Panc1 (cell line): ENCODE measurements at regions not wholly inside any gene's neighbourhood (a gene's known extent, or its start where the extent isn't known, plus 50 kb on each side); places are given as distances from the start of the nearest gene placed in this dataset.

Source experiments
- ATAC-seq: fragments of 200-7000 bp; cut with Tn5 transposase; 2 replicates; pipeline ENCODE4 v1.9.1; 2020; ENCODE audit warnings: mild to moderate bottlenecking, moderate library complexity
- BruUV-seq: library from RNA; stranded (reverse); fragments of 400-500 nt; replicated peaks from 2 replicates; lab custom pipeline; 2021; lab: Mats Ljungman, UMichigan
- CTCF ChIA-PET: fragments of 300-600 bp; sonication (Branson Sonifier 250); formaldehyde crosslinking; loops from one replicate; lab custom pipeline; 2022; ENCODE audit warnings: antibody characterized with exemption; lab: Charles Lee
- POLR2A ChIA-PET: fragments of 300-600 bp; sonication (Branson Sonifier 250); formaldehyde crosslinking; loops from one replicate; lab custom pipeline; 2022; ENCODE audit warnings: antibody characterized with exemption; lab: Charles Lee
- DNase-seq: peaks from one replicate; pipeline ENCODE4 v3.0.0-alpha.2; 2010; ENCODE audit warnings: low read depth, low spot score
- H3K27ac ChIP-seq: 2 replicates; pipeline ENCODE4 v1.5.1; 2011; ENCODE audit warnings: mild to moderate bottlenecking, low read length, inconsistent platforms
- H3K27me3 ChIP-seq: fragments of 200-500 bp; sonication (Bioruptor generic); 2 replicates; pipeline ENCODE4 v1.6.0; 2014; ENCODE audit warnings: low read length, inconsistent platforms; ENCODE audit not compliant: control insufficient read depth, insufficient read depth
- H3K36me3 ChIP-seq: fragments of 200-500 bp; sonication (Bioruptor generic); 2 replicates; pipeline ENCODE4 v1.5.1; 2014; ENCODE audit warnings: inconsistent platforms, mild to moderate bottlenecking, low read length, moderate library complexity; ENCODE audit not compliant: control insufficient read depth, insufficient read depth
- H3K4me1 ChIP-seq: 2 replicates; pipeline ENCODE4 v1.5.1; 2011; ENCODE audit warnings: inconsistent platforms, mild to moderate bottlenecking, low read length, moderate library complexity; ENCODE audit not compliant: control insufficient read depth, insufficient read depth
- H3K4me3 ChIP-seq, 2 experiments: 2 replicates each; pipeline ENCODE4 v1.5.1; 2011 to 2012; ENCODE audit warnings: low read depth in 2 of 2, low read length in 2 of 2, mild to moderate bottlenecking in 2 of 2, inconsistent platforms in 1 of 2, moderate library complexity in 1 of 2
- H3K9me3 ChIP-seq: fragments of 200-500 bp; sonication (Bioruptor generic); 2 replicates; pipeline ENCODE4 v1.5.1; 2014; ENCODE audit warnings: low read depth, mild to moderate bottlenecking, inconsistent platforms, low read length, moderate library complexity; ENCODE audit not compliant: control insufficient read depth, insufficient read depth
- POLR2AphosphoS5 ChIP-seq: IDR thresholded peaks from 2 replicates; pipeline ENCODE4 v1.6.1; 2012; ENCODE audit warnings: mild to moderate bottlenecking, low read depth, low read length, moderate library complexity
- SIN3A ChIP-seq: IDR thresholded peaks from 2 replicates; pipeline ENCODE4 v1.6.1; 2012; ENCODE audit warnings: low read depth, mild to moderate bottlenecking, low read length, moderate library complexity, borderline replicate concordance; ENCODE audit not compliant: insufficient read depth
- TCF7L2 ChIP-seq: IDR thresholded peaks from 2 replicates; pipeline ENCODE4 v1.6.1; 2011; ENCODE audit warnings: mild to moderate bottlenecking, low read depth, low read length, inconsistent platforms
- in situ Hi-C: cut with HindIII; loops from 2 replicates; pipeline ENCODE4 v1.10.0; 2016; ENCODE audit warnings: low sequenced_read_pairs, low pct_unique_long_range_greater_than_20kb
- intact Hi-C: fragments of 100-400 bp; cut with micrococcal nuclease; formaldehyde crosslinking; loops from one replicate; pipeline ENCODE4 v1.10.0; 2022; ENCODE audit not compliant: unreplicated experiment
- TF ChIP-seq, protein P1 (sequence below): fragments of 450-650 bp; IDR thresholded peaks from 2 replicates; pipeline ENCODE4 v1.5.1; 2017; ENCODE audit warnings: mild to moderate bottlenecking
- TF ChIP-seq, protein P2 (sequence below), 2 experiments: IDR thresholded peaks; 2 replicates each; pipeline ENCODE4 v1.6.1; 2011 to 2012; ENCODE audit warnings: low read depth in 2 of 2, control low read depth in 1 of 2, low read length in 1 of 2, mild to moderate bottlenecking in 1 of 2, moderate library complexity in 1 of 2; ENCODE audit not compliant: insufficient read depth in 1 of 2

DNA sequence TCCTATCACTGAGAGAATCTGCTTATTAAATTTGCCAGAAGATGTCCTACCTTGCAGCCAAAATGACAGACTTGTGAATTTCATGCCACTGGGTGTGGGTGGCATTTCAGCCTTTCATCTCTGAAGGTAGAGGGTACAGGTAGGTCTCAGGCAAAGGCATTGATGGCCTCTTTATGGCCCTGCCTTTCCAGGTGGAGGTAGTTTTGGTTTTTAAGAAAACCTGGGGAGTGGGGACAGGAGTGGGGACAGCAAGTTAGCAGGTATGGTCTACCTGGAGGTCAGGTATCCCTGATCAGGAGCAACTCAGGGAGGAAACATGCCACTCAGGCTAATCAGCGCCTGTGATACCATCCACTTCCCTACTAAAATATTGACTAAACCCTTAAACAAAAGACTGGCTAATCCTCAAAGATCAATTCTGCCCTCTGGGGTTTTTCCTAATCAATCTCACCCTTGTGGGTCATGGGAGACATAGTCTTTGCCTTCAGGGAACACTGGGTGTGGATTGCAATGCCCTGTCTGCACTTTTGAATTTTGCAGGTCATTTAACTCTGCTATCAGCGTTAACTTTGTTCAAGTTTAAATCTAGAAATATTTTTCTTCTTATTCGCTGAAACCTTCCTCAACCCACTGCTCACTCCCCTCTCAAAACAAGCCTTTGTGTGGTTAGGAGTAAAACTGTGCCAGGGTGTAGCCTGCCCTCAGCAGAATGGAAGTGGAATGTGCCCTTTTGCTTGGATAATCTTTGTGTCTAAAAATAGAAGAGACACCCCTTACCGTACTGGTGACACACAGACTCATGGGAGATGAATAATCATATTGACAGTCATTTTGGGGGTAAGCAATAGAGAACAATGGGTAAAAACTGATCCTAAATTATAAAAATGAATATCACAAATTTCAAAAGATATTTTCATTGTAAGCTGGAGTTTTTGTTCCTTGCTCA lies 233.7 kb downstream of the COG6 start:
- Histone ChIP-seq H3K9me3 (no peaks in the 10 kb centered on the region), H3K36me3 (no peaks in the 10 kb centered on the region), H3K27me3 (no peaks in the 10 kb centered on the region), H3K4me3 (no peak overlapping the region), H3K4me1 (no peaks in the 10 kb centered on the region), H3K27ac (no peak overlapping the region)
- CTCF ChIA-PET: no interaction called here
- no peak for ATAC-seq
- TF ChIP-seq, protein P1, sequence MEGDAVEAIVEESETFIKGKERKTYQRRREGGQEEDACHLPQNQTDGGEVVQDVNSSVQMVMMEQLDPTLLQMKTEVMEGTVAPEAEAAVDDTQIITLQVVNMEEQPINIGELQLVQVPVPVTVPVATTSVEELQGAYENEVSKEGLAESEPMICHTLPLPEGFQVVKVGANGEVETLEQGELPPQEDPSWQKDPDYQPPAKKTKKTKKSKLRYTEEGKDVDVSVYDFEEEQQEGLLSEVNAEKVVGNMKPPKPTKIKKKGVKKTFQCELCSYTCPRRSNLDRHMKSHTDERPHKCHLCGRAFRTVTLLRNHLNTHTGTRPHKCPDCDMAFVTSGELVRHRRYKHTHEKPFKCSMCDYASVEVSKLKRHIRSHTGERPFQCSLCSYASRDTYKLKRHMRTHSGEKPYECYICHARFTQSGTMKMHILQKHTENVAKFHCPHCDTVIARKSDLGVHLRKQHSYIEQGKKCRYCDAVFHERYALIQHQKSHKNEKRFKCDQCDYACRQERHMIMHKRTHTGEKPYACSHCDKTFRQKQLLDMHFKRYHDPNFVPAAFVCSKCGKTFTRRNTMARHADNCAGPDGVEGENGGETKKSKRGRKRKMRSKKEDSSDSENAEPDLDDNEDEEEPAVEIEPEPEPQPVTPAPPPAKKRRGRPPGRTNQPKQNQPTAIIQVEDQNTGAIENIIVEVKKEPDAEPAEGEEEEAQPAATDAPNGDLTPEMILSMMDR: no peak
- TF ChIP-seq SIN3A (no peak), POLR2AphosphoS5 (no peak), TCF7L2 (no peak)
- TF ChIP-seq, protein P2, sequence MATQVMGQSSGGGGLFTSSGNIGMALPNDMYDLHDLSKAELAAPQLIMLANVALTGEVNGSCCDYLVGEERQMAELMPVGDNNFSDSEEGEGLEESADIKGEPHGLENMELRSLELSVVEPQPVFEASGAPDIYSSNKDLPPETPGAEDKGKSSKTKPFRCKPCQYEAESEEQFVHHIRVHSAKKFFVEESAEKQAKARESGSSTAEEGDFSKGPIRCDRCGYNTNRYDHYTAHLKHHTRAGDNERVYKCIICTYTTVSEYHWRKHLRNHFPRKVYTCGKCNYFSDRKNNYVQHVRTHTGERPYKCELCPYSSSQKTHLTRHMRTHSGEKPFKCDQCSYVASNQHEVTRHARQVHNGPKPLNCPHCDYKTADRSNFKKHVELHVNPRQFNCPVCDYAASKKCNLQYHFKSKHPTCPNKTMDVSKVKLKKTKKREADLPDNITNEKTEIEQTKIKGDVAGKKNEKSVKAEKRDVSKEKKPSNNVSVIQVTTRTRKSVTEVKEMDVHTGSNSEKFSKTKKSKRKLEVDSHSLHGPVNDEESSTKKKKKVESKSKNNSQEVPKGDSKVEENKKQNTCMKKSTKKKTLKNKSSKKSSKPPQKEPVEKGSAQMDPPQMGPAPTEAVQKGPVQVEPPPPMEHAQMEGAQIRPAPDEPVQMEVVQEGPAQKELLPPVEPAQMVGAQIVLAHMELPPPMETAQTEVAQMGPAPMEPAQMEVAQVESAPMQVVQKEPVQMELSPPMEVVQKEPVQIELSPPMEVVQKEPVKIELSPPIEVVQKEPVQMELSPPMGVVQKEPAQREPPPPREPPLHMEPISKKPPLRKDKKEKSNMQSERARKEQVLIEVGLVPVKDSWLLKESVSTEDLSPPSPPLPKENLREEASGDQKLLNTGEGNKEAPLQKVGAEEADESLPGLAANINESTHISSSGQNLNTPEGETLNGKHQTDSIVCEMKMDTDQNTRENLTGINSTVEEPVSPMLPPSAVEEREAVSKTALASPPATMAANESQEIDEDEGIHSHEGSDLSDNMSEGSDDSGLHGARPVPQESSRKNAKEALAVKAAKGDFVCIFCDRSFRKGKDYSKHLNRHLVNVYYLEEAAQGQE (IDR thresholded peaks at IDR 0.05; ENCODE audit: insufficient read depth in 1 of 2, low read depth in 2 of 2, low read length in 1 of 2): no peak
- intact Hi-C loops (no loop called here), in situ Hi-C loops (no loop called here)
- POLR2A ChIA-PET: no interaction called here
- DNase-seq: no peak
- no TSS peak for BruUV-seq

DNA sequence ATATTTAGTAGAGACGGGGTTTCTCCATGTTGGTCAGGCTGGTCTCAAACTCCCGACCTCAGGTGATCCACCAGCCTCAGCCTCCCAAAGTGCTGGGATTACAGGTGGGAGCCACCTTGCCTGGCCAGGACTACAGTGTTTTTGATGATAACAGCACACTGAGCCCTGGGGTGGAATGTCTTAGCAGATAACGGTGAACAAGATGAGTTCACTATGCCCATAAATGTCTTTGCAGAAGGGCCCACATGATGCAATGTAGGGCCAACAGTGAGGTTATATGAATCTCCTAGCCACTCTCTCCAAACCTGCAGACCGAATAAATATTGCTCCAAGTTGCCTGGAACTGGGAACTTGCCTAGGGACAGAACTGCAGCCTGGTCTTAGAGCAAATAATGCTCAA lies 235.1 kb downstream of the COG6 start:
- Histone ChIP-seq H3K4me1 (no peaks in the 10 kb centered on the region), H3K9me3 (no peaks in the 10 kb centered on the region), H3K27me3 (no peaks in the 10 kb centered on the region), H3K27ac (no peak overlapping the region), H3K36me3 (no peaks in the 10 kb centered on the region), H3K4me3 (no peak overlapping the region)
- no peak for TF ChIP-seq POLR2AphosphoS5
- TF ChIP-seq, protein P1: no peak
- in situ Hi-C loops (no loop called here), intact Hi-C loops (no loop called here)
- CTCF ChIA-PET: no interaction called here
- POLR2A ChIA-PET: no interaction called here
- DNase-seq (no peak), ATAC-seq (no peak)
- no TSS peak for BruUV-seq
